22Rv1 (cell line): ENCODE measurements at regions not wholly inside any gene's neighbourhood (a gene's known extent, or its start where the extent isn't known, plus 50 kb on each side); places are given as distances from the start of the nearest gene placed in this dataset.

Experiments
- CTCF ChIP-seq: fragments of 450-650 bp; IDR thresholded peaks from 2 replicates; pipeline ENCODE4 v1.5.1; 2017; ENCODE audit warnings: mild to moderate bottlenecking
- ZFX ChIP-seq: fragments of 450-650 bp; IDR thresholded peaks from 2 replicates; pipeline ENCODE4 v1.6.1; 2017; ENCODE audit warnings: antibody characterized with exemption, borderline replicate concordance

GRCh38 chr13:61078976-61079770 lies 336.5 kb downstream of the PCDH20 start:
- TF ChIP-seq ZFX (no peak), CTCF (no peak)
